GM12874 (cell line): ENCODE measurements at regions not wholly inside any gene's neighbourhood (a gene's known extent, or its start where the extent isn't known, plus 50 kb on each side); places are given as distances from the start of the nearest gene placed in this dataset.

Experiments used
- TF ChIP-seq, protein P1 (sequence below): IDR thresholded peaks from 2 replicates; pipeline ENCODE4 v1.5.1; 2011; ENCODE audit warnings: low read depth, mild to moderate bottlenecking, control low read depth, low read length, moderate library complexity; ENCODE audit not compliant: insufficient read depth

DNA sequence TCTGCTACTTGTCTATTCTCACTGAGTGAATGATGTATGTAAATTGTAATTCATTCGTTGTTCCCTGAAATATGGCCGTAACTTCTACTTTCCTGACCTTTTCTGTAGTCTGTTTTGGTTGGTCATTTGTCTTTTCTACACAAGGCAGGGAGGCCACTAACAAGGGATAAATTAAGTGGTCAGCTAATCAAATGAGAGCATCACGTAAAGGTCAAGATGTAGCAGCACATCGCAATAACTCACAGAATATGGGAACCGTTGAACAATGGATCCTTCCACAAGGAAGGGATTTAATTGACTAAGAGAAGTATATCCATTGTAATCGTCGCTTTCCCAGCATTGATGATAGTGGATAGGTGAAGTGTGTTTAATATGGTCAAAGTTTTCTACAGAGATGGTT lies 171.1 kb downstream of the DMRT2 start:
- TF ChIP-seq, protein P1, sequence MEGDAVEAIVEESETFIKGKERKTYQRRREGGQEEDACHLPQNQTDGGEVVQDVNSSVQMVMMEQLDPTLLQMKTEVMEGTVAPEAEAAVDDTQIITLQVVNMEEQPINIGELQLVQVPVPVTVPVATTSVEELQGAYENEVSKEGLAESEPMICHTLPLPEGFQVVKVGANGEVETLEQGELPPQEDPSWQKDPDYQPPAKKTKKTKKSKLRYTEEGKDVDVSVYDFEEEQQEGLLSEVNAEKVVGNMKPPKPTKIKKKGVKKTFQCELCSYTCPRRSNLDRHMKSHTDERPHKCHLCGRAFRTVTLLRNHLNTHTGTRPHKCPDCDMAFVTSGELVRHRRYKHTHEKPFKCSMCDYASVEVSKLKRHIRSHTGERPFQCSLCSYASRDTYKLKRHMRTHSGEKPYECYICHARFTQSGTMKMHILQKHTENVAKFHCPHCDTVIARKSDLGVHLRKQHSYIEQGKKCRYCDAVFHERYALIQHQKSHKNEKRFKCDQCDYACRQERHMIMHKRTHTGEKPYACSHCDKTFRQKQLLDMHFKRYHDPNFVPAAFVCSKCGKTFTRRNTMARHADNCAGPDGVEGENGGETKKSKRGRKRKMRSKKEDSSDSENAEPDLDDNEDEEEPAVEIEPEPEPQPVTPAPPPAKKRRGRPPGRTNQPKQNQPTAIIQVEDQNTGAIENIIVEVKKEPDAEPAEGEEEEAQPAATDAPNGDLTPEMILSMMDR: no peak

DNA sequence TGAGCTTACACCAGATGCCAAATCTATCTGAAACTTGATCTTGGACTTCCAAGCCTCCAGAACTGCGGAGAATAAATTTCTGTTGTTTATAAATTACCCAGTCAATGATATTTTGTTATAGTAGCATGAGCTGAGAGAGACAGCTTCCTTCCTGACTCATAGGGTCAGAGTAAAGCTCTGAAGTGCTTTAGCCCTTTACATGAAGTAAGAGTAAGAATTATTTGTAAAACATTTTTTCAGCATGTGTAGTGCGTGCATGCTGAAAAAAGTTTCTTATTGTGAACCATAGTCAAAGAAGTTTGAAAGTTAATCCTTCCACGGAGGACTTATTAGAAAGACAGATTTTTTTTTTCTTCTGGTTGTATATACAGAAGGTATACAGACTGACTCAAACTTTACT lies 172.4 kb downstream of the DMRT2 start:
- TF ChIP-seq, protein P1: no peak

DNA sequence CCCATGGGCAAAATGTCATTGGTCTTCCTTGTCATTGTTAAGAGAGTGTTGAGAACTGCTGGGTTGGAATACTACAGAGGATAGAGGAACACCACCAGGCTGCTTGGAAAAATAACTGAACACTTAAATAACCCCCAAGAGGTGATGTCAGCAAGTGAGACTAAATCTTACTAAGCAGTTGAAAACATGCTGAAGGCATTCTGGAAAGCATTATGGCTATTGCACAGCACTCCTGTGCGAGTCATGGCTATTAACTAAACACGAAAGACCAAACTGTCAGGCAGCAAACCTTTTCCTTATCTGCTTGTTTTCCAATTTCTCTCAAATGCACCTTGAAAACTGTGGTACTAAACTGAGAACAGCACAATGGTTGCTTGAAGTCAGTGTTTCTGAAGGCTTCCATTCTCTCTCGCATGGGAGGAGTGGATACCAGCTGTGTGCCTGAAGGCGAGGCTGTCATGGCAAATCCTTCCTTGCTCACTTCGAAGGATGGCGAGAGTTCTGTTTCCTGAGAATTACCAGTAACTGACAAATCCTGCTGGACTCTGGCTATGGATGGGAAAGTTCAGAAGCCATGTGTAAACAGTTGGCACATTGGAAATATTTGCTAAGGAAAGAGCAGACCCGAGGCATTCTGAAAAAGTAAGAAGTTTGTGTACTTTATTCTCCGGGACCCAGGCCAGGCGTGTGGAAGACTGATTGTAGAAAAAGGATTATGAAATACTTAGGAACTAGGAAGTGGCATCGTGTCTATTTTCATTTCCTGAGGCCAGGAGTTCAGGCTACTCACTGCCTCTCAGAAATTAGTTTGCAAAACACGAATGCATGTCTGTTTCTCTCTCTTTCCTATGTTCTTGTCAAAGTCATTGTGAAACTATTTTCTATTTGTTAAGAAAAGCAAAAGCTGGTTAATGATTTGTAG lies 182.1 kb downstream of the DMRT2 start:
- TF ChIP-seq, protein P1: no peak

DNA sequence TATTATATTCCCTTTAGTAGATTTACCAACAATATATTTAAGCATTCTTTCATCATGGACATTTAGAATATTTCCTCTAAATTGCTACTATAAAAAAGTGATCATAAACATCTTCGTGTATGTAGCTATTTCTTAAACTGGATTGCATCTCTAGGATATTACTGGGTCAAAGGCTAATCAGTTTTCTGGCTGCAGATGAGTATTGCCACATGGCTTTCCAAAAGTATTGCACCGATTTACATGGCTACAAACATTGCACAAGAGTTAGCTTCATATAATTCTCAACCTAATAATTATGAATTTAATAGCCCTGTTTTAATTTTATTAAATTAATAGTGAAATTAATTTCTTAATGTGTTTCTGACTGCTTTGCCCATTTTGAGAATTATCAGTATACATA lies 183.4 kb downstream of the DMRT2 start:
- TF ChIP-seq, protein P1: no peak

DNA sequence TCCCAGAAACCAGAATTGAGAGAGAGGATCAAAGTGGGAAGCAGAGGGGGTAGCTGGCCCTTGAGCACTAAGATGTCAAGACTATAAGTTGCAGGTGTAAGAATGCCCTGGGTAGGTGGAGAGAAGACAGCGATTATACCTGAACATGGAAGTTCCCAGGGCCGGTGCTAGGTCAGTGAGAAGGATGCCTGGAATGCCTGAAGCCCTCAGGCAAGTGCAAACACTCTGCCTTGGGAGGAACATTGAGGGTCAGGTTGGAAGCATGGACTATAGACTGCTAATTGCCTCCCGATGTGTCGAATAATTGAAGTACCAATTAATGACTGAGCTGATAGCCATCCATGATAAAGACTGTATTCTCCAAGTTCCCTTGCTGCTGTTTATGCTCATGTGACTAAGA lies 185.5 kb downstream of the DMRT2 start:
- TF ChIP-seq, protein P1: no peak

DNA sequence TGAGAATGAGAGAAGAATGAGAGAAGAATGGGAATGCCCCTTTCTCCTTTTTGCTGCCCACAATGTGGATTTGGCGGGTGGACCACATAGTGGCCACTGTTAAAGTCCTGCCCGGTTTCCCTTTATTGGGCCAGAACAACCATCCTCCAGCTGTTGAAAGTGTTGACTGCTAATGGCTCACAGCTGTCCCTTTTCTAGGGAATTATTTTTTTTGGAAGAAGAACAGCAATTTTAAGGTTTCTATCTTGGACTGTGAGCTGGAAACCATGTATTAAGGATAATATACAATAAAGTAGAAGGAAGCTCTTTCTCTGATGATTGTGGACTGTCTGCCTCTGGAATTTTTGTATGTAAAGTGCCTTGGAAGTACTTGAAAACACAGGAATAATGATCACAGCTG lies 185.9 kb downstream of the DMRT2 start:
- TF ChIP-seq, protein P1: no peak

DNA sequence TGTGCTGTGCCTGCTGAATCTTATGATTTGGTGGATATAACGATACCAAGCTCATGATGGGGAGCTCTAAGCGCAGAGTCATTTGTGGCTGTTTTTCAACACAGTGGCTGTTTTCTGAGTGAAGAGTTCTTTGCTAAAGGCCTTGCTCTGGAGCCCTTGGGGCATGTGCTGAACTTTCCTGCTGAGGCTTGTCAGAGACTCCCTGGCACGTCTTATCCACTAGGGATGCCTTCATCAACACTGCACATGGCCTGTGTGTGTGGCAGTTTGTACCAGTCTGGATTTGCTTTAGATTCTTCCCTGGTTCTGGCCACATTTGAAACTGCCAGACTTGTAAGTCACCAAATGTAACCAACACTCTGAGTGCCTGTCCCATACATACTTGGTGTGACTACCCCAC lies 188.2 kb downstream of the DMRT2 start:
- TF ChIP-seq, protein P1: no peak
